DOHH2 (cell line): ENCODE measurements at regions not wholly inside any gene's neighbourhood (a gene's known extent, or its start where the extent isn't known, plus 50 kb on each side); places are given as distances from the start of the nearest gene placed in this dataset.

Source experiments
- EZH2phosphoT487 ChIP-seq: fragments of 200-600 bp; sonication (generic); IDR thresholded peaks from 2 replicates; pipeline ENCODE4 v1.6.1; 2017; ENCODE audit warnings: borderline replicate concordance, mild to moderate bottlenecking, antibody characterized with exemption, low read length, moderate library complexity, mixed read lengths
- TF ChIP-seq, protein P1 (sequence below): fragments of 200-600 bp; sonication (generic); IDR thresholded peaks from one replicate; pipeline ENCODE4 v1.5.1; 2014; ENCODE audit warnings: antibody characterized with exemption, mild to moderate bottlenecking, low read depth, low read length; ENCODE audit not compliant: poor library complexity, severe bottlenecking

DNA sequence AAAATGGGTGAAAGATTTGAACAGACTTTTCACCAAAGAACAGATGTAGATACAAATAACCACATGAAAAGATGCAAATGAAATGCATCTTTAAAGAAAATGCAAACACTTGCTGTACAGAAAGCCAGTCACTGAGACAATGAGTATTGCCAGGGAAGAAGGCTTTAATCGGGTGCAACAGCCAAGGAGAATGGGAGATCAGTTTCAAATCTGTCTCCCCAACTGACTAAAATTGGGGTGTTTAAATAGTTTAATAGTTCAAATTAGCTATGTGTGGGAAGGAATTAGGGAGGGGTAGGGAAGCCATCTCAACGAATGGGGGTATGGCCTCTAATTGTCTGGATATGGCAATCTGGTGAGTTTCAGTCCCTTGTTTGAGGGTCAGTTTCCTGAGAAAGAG lies 295.4 kb downstream of the PTTG2 start:
- TF ChIP-seq, protein P1, sequence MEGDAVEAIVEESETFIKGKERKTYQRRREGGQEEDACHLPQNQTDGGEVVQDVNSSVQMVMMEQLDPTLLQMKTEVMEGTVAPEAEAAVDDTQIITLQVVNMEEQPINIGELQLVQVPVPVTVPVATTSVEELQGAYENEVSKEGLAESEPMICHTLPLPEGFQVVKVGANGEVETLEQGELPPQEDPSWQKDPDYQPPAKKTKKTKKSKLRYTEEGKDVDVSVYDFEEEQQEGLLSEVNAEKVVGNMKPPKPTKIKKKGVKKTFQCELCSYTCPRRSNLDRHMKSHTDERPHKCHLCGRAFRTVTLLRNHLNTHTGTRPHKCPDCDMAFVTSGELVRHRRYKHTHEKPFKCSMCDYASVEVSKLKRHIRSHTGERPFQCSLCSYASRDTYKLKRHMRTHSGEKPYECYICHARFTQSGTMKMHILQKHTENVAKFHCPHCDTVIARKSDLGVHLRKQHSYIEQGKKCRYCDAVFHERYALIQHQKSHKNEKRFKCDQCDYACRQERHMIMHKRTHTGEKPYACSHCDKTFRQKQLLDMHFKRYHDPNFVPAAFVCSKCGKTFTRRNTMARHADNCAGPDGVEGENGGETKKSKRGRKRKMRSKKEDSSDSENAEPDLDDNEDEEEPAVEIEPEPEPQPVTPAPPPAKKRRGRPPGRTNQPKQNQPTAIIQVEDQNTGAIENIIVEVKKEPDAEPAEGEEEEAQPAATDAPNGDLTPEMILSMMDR, result no peak
- TF ChIP-seq EZH2phosphoT487, result no peak
